ENCODE measurements at regions not wholly inside any gene's neighbourhood (a gene's known extent, or its start where the extent isn't known, plus 50 kb on each side); places are given as distances from the start of the nearest gene placed in this dataset.

DNA sequence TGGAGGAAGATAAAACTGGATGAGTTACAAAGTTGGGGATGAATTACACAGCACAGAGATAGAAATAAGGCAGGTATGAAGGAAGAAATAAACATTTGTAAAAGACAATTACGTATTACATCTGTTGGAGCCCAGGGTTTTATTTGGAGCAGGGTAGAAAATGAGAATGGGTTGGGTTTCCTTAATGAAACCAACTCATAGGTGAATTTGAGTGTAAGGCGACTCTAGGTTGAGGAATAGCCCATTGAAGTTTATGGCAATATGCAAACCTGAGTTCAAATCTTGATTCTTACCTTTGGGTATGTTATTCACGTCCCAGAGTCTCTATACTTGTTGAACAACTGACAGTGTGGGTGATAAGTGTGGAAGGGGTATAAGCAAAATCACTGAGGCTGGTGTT, 422.3 kb upstream of the WWC1 start:
- Histone ChIP-seq H4K20me1 (ENCODE audit: insufficient read depth, low read length) (no peaks in the 10 kb centered on the region), H3K4me2 (ENCODE audit: low read length) (no peak overlapping the region), H3K4me3 (ENCODE audit: low read depth, low read length, poor library complexity, severe bottlenecking) (no peak overlapping the region), H2AFZ (ENCODE audit: low read length) (no peak overlapping the region), H3K27ac (ENCODE audit: low read depth, low read length, poor library complexity, severe bottlenecking) (no peak overlapping the region), H3K9me3 (ENCODE audit: low read length) (no peaks in the 10 kb centered on the region), H3K9me2 (ENCODE audit: insufficient read depth, low read length) (no peaks in the 10 kb centered on the region), H3K36me3 (ENCODE audit: insufficient read depth, low read length) (no peaks in the 10 kb centered on the region), H3K4me1 (ENCODE audit: insufficient read depth, low read length, poor library complexity, severe bottlenecking) (no peaks in the 10 kb centered on the region), H3K79me2 (ENCODE audit: insufficient read depth, low read depth, low read length) (no peaks in the 10 kb centered on the region)
- ChIA-PET CTCF (ENCODE audit: unreplicated experiment) (no interaction called here), POLR2A (no interaction called here)
- BruUV-seq (replicated peaks) = no TSS peak
- TF ChIP-seq, protein P1, sequence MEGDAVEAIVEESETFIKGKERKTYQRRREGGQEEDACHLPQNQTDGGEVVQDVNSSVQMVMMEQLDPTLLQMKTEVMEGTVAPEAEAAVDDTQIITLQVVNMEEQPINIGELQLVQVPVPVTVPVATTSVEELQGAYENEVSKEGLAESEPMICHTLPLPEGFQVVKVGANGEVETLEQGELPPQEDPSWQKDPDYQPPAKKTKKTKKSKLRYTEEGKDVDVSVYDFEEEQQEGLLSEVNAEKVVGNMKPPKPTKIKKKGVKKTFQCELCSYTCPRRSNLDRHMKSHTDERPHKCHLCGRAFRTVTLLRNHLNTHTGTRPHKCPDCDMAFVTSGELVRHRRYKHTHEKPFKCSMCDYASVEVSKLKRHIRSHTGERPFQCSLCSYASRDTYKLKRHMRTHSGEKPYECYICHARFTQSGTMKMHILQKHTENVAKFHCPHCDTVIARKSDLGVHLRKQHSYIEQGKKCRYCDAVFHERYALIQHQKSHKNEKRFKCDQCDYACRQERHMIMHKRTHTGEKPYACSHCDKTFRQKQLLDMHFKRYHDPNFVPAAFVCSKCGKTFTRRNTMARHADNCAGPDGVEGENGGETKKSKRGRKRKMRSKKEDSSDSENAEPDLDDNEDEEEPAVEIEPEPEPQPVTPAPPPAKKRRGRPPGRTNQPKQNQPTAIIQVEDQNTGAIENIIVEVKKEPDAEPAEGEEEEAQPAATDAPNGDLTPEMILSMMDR (conservative IDR thresholded peaks at IDR 0.05; ENCODE audit: low read length) = no peak
- TF ChIP-seq EZH2phosphoT487 (IDR thresholded peaks at IDR 0.05; ENCODE audit: borderline replicate concordance, low read depth, low read length) = no peak
- DNase-seq (ENCODE audit: low spot score) = no peak
- intact Hi-C loops (cut with micrococcal nuclease; ENCODE audit: unreplicated experiment) = no loop called here

DNA sequence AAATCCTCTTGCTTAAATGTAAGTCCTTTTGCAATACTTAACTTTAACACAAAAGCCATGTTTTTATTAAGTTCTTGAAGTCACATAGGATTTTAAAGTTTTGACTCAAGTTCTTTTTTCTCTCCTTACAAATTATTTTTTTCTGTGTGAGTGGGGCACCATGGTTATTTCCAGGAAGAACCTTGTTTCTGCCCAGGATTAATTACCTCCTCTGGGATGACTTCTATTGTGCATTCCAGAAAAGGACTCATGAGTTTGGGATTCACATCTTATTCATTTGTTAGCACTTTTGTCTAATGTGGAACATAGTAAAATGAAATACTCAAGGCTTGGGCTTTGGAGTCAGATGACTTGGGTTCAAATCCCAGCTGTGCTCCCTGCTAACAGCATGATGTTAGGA, 421.4 kb upstream of the WWC1 start:
- no peak for TF ChIP-seq EZH2phosphoT487 (IDR thresholded peaks at IDR 0.05; ENCODE audit: borderline replicate concordance, low read depth, low read length)
- TF ChIP-seq, protein P1 (conservative IDR thresholded peaks at IDR 0.05; ENCODE audit: low read length) = no peak
- no peaks in the 10 kb centered on the region for H3K36me3 ChIP-seq (ENCODE audit: insufficient read depth, low read length)
- no peak for DNase-seq (ENCODE audit: low spot score)
- H3K4me3 ChIP-seq (ENCODE audit: low read depth, low read length, poor library complexity, severe bottlenecking) = no peak overlapping the region
- CTCF ChIA-PET (ENCODE audit: unreplicated experiment) = no interaction called here
- no peaks in the 10 kb centered on the region for H3K79me2 ChIP-seq (ENCODE audit: insufficient read depth, low read depth, low read length)
- intact Hi-C loops (cut with micrococcal nuclease; ENCODE audit: unreplicated experiment) = no loop called here
- H3K4me2 ChIP-seq (ENCODE audit: low read length) = no peak overlapping the region
- H3K9me3 ChIP-seq (ENCODE audit: low read length) = no peaks in the 10 kb centered on the region
- no peaks in the 10 kb centered on the region for H4K20me1 ChIP-seq (ENCODE audit: insufficient read depth, low read length)
- BruUV-seq (replicated peaks) = no TSS peak
- POLR2A ChIA-PET = no interaction called here
- no peaks in the 10 kb centered on the region for H3K4me1 ChIP-seq (ENCODE audit: insufficient read depth, low read length, poor library complexity, severe bottlenecking)
- H2AFZ ChIP-seq (ENCODE audit: low read length) = no peak overlapping the region
- no peaks in the 10 kb centered on the region for H3K9me2 ChIP-seq (ENCODE audit: insufficient read depth, low read length)
- no peak overlapping the region for H3K27ac ChIP-seq (ENCODE audit: low read depth, low read length, poor library complexity, severe bottlenecking)

DNA sequence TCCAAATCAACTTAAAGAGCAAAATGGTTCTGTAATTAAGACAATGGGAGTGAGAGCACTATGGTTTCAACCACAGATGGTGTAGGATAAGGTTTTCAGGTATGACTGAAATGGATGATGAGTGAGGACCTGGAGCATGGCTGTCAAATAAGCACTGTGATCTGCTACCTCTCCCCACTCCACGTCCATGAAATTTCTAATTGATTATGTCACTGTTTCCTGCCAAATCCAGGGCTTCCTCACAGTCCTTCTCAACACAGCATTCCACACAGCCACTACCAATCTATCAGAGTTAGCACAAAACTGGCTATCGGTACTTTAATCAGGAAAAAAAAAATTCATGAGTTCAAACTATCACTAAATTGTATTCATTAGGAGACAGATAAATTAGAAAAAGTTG, 420.4 kb upstream of the WWC1 start:
- H2AFZ ChIP-seq (ENCODE audit: low read length) = no peak overlapping the region
- no peaks in the 10 kb centered on the region for H3K79me2 ChIP-seq (ENCODE audit: insufficient read depth, low read depth, low read length)
- intact Hi-C loops (cut with micrococcal nuclease; ENCODE audit: unreplicated experiment) = no loop called here
- H4K20me1 ChIP-seq (ENCODE audit: insufficient read depth, low read length) = no peaks in the 10 kb centered on the region
- BruUV-seq (replicated peaks) = no TSS peak
- no peak overlapping the region for H3K27ac ChIP-seq (ENCODE audit: low read depth, low read length, poor library complexity, severe bottlenecking)
- ChIA-PET CTCF (ENCODE audit: unreplicated experiment) (no interaction called here), POLR2A (no interaction called here)
- no peak overlapping the region for H3K4me2 ChIP-seq (ENCODE audit: low read length)
- H3K4me1 ChIP-seq (ENCODE audit: insufficient read depth, low read length, poor library complexity, severe bottlenecking) = no peaks in the 10 kb centered on the region
- no peaks in the 10 kb centered on the region for H3K36me3 ChIP-seq (ENCODE audit: insufficient read depth, low read length)
- TF ChIP-seq, protein P1 (conservative IDR thresholded peaks at IDR 0.05; ENCODE audit: low read length) = no peak
- no peak for TF ChIP-seq EZH2phosphoT487 (IDR thresholded peaks at IDR 0.05; ENCODE audit: borderline replicate concordance, low read depth, low read length)
- no peaks in the 10 kb centered on the region for H3K9me3 ChIP-seq (ENCODE audit: low read length)
- H3K9me2 ChIP-seq (ENCODE audit: insufficient read depth, low read length) = no peaks in the 10 kb centered on the region
- H3K4me3 ChIP-seq (ENCODE audit: low read depth, low read length, poor library complexity, severe bottlenecking) = no peak overlapping the region
- no peak for DNase-seq (ENCODE audit: low spot score)
